NK-92 treated with Interleukin-12 subunit alpha and Interleukin-12 subunit beta, amount 100 ng/mL, for 24 hours (cell line): ENCODE measurements at regions not wholly inside any gene's neighbourhood (a gene's known extent, or its start where the extent isn't known, plus 50 kb on each side); places are given as distances from the start of the nearest gene placed in this dataset.

Experiments used
- DNase-seq: peaks from one replicate; lab custom pipeline; 2025; lab: John Stamatoyannopoulos, UW

DNA sequence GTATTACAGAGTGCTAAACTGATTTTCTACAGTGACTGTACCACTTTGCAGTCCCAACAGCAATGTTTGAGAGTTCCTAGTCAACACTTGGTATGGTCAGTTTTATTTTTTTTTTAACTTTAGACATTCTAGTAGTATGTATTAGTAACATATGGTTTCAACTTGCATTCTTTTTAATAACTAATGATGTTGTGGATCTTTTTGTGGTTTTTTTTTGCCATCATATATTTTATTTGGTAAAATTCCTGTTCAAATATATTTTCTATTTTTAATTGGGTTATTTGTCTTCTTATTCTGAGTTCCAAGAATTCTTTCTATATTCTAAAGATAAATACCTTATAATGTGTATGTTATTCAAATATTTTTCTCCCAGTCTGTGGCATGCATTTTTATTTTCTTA is 189.4 kb upstream of the ECI2 start:
- DNase-seq = no peak

- DNase-seq = no peak
Measured at GRCh38 chr6:4323322-4323721, 187.9 kb upstream of the ECI2 start.

DNA sequence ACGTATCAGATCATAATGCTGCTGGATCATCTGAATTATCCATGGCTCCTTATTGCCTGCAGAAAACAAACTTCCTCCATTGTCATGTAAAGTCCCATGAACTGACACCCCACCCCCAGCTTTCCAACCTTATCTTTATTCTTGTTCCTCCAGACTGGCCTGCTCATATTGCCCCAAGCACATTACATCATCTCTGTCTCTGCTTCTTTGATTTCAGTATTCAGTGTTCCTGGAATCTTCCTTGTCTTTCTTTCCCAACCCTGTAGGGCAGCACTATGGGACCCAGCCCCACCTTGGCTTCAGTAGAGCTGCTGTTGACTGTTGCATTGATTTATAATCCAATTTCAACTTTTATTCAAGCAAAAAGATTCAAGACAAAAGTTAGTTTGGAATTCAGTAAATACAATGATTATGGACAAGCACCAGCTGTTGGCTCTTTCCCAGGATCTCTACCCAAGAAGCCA is 187.5 kb upstream of the ECI2 start:
- no peak for DNase-seq

- DNase-seq = no peak
Measured at GRCh38 chr6:4322134-4322845, 186.9 kb upstream of the ECI2 start.

- no peak for DNase-seq
Measured at GRCh38 chr6:4320860-4321259, 185.5 kb upstream of the ECI2 start.

GRCh38 chr6:4319981-4320683 is 184.8 kb upstream of the ECI2 start:
- no peak for DNase-seq

DNA sequence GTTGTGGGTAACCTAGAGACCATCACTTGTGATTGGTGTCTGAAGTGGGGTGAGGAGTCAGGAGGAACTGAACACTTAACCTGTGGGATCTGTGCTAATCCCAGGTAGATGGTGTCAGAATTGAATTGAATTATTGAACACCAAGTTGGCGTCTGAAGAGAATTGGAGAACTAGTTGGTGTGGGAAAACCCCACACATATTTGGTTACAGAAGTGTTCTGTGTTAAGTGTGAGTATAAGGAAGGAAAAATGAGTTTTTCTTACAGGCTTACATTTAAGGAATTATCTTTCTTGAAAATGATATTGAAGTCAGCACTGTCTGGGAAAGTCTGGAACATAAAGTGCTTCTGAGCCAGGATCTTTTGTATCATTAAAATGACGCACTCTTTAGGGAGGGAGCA is 182.9 kb upstream of the ECI2 start:
- no peak for DNase-seq

GRCh38 chr6:4316867-4317400 is 181.6 kb upstream of the ECI2 start:
- no peak for DNase-seq

GRCh38 chr6:4314201-4314707 is 178.9 kb upstream of the ECI2 start:
- no peak for DNase-seq

GRCh38 chr6:4313044-4313686 is 177.8 kb upstream of the ECI2 start:
- DNase-seq = no peak

DNA sequence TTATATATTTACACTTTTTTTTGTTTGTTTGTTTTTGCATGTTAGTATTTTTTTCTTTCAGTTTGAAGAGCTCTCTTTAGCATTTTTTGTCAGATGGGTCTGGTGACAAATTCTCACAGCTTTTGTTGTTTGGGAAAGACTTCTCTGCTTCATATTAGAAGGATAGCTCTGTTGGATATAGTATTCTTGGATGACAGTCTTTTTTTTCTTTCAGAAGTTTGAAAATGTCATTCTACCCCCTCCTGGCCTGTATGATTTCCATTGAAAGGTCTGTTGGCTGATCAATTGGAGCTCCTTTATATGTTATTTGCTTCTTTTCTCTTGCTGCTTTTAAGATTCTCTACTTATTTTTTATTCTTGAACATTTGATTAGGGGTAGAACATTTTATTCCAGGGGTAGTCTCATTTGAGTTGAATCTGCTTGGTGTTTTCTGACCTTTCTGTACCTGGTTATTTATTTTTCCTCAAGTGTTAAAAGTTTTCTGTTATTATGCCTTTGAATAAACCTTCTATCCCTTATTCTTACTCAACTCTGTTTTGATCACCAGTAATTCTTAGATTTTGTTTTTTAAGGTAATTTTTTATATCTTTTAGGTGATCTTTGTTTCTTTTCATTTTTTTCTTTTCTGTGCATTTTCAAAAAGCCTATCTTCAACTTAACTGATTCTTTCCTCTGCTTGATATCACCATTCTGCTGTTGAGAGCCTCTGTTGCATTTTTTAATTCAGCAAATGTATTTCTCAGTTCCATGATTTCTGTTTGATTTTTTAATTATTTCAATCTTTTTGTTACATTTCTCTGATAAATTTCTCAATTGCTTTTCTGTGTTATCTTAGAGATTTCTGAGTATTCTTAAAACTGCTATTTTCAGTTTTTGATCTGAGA is 176.8 kb upstream of the ECI2 start:
- DNase-seq = no peak

DNA sequence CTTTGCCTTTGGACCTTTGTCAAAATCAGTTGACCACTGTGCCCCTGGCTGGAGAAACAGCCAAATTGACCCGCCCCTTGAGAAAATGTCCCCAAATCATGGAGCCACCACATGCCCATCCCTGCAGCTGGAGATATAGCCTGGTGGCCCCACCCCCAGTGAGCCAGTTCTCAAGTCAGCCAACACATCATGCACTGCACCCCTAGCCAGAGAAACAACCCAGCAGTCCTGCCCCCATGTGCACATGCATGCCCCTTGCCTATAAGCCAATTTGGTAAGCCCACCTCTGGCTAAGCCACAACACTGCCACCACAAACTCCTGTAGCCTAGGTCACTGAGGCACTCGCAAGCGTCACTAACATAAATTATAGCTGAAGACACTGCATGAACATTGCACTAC is 174.2 kb upstream of the ECI2 start:
- DNase-seq = no peak

- DNase-seq = no peak
Measured at GRCh38 chr6:4308364-4308763, 173.0 kb upstream of the ECI2 start.

DNA sequence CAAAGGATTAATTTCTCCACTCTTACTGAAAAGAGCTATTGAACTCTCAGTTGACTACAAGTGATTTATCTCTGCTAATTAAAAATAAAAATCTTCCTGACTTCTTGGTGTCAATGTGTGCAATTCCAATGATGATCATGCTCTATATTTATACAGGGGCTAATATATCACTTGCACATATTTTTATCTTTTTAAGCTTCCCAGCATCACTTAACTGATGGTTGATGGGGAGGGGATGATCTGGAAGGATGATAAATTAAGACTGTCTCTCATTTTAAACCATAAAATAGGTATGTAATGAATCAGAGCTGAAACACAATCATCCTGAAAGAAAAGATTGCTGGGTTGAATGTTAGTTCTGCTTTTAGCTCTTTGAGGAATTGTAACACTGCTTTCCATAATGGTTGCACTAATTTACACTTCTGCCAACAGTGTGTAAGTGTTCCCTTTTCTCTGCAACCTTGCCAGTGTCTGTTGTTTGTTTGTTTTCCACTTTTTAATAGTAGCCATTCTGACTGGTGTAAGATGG is 169.6 kb upstream of the ECI2 start:
- no peak for DNase-seq

DNA sequence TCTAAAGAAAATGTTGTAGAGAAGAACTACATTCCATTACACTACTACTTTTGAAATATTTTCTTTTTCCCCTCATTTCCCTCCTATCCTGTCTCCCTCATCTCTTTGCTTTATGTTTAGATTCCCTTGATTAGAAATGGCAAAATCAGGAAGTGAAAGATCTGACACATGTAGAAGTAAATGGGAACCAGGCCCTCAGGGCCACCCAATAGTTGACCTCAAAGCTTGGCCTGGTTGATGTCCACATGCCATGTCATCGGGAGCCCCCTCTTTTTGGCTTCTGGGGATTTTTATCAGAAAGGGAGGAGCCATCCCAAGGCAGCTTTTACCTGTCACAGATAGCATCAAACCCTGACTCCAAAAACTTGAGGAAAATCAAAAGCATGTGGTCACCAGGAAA is 168.3 kb upstream of the ECI2 start:
- no peak for DNase-seq

DNA sequence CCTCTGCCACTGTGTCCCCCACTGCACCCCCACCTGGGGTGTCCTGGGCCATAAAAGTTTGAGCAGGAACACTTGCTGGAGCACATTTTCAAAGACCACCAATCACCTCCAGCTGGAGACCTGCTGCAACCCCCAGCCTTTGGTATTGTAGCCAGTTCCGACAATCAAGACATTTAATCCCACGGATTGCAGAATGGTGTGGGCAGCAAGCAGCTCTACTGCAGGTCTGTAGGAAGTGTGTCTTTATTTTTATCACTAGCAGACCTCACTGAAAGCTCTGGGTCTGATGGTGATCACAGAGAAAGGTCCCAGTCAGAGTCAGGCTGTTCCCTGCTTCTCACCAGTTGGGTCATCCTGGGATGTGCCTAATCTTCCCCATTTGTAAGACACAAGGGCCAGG is 167.1 kb upstream of the ECI2 start:
- no peak for DNase-seq

- DNase-seq = no peak
Measured at GRCh38 chr6:4301871-4302270, 166.5 kb upstream of the ECI2 start.

DNA sequence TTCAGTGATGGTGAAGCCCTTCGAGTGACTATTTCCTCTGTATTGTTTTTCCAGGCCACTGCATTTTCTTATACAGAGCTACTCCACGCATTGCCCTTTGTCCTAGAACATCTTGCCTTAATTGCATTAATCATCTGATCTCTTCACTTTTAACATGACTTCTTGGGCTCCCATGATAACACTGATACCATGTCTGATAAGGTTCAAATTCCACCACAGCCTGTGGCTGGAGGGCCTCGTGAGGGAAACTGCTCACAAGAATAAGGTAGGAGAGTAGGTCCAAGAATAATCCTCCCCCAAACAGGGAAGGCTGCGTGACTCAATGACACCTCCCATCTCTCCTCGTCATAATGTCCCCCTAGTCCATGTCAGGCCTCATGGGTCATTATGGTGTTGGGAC is 165.5 kb upstream of the ECI2 start:
- no peak for DNase-seq

GRCh38 chr6:4299476-4299875 is 164.1 kb upstream of the ECI2 start:
- no peak for DNase-seq

GRCh38 chr6:4297348-4297747 is 162.0 kb upstream of the ECI2 start:
- no peak for DNase-seq

GRCh38 chr6:4296552-4296951 is 161.2 kb upstream of the ECI2 start:
- DNase-seq = no peak

DNA sequence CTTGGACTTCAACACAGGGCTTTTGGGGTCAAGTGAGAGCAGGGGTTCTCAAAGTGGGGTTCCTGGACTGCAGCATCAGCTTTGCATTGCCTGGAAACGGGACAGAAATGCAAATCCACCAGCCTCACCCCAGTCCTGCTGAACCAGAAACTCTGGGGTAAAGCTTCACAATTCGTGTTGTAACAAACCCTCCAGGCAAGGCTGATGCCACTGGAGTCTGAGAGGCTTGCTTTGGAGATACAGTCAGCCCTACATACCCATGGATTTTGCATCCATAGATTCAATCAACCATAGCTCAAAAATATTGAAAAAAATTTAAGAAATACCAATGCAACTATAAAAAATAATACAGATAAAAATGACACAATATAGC is 160.4 kb upstream of the ECI2 start:
- no peak for DNase-seq
